Progenitor cell of endocrine pancreas (in vitro differentiated cells): ENCODE measurements at regions not wholly inside any gene's neighbourhood (a gene's known extent, or its start where the extent isn't known, plus 50 kb on each side); places are given as distances from the start of the nearest gene placed in this dataset.

Source experiments
- DNase-seq: peaks from one replicate; pipeline ENCODE4 v3.0.0; 2021; ENCODE audit warnings: low spot score; ENCODE audit not compliant: unreplicated experiment
- H3K27ac Mint-ChIP-seq: 2 replicates; pipeline ENCODE4 v1.8.0; 2021; ENCODE audit warnings: mild to moderate bottlenecking, moderate library complexity, mixed read lengths
- H3K27me3 Mint-ChIP-seq: 2 replicates; pipeline ENCODE4 v1.8.0; 2021; ENCODE audit warnings: mixed read lengths
- H3K36me3 Mint-ChIP-seq: 2 replicates; pipeline ENCODE4 v1.8.0; 2022; ENCODE audit warnings: mixed read lengths; ENCODE audit not compliant: insufficient read depth
- H3K4me1 Mint-ChIP-seq: 2 replicates; pipeline ENCODE4 v1.8.0; 2021; ENCODE audit warnings: low read depth, mixed read lengths
- H3K4me3 Mint-ChIP-seq: 2 replicates; pipeline ENCODE4 v1.8.0; 2021; ENCODE audit warnings: low read depth, mild to moderate bottlenecking, moderate library complexity, mixed read lengths
- H3K9me3 Mint-ChIP-seq: 2 replicates; pipeline ENCODE4 v1.8.0; 2021; ENCODE audit warnings: low read depth, mixed read lengths
- CTCF ChIP-seq: fragments of 200-600 bp; sonication (generic); IDR thresholded peaks from one replicate; pipeline ENCODE4 v1.5.0; 2021; ENCODE audit warnings: antibody characterized with exemption, mild to moderate bottlenecking; ENCODE audit not compliant: unreplicated experiment

GRCh38 chr12:91278126-91278525 is 95.5 kb upstream of the DCN start:
- Mint-ChIP-seq H3K36me3 (no peaks in the 10 kb centered on the region), H3K4me1 (peaks cover 11% of the 10 kb centered on the region), H3K9me3 (no peaks in the 10 kb centered on the region), H3K4me3 (no peak overlapping the region), H3K27me3 (no peaks in the 10 kb centered on the region), H3K27ac (no peak overlapping the region)
- no peak for DNase-seq
- TF ChIP-seq CTCF: no peak

- H3K27ac Mint-ChIP-seq: no peak overlapping the region
- H3K27me3 Mint-ChIP-seq: no peaks in the 10 kb centered on the region
- no peaks in the 10 kb centered on the region for H3K9me3 Mint-ChIP-seq
- peaks cover 11% of the 10 kb centered on the region for H3K4me1 Mint-ChIP-seq
- H3K36me3 Mint-ChIP-seq: no peaks in the 10 kb centered on the region
- no peak for TF ChIP-seq CTCF
- no peak overlapping the region for H3K4me3 Mint-ChIP-seq
- DNase-seq: no peak
Measured at GRCh38 chr12:91276509-91276908, 93.9 kb upstream of the DCN start.

- DNase-seq: no peak
- no peak overlapping the region for H3K4me3 Mint-ChIP-seq
- no peaks in the 10 kb centered on the region for H3K27me3 Mint-ChIP-seq
- no peaks in the 10 kb centered on the region for H3K9me3 Mint-ChIP-seq
- no peaks in the 10 kb centered on the region for H3K36me3 Mint-ChIP-seq
- no peak for TF ChIP-seq CTCF
- peaks cover 11% of the 10 kb centered on the region for H3K4me1 Mint-ChIP-seq
- H3K27ac Mint-ChIP-seq: peak overlapping the region; percentile 33
Measured at GRCh38 chr12:91275321-91275720, 92.7 kb upstream of the DCN start.

GRCh38 chr12:91274916-91275315 is 92.3 kb upstream of the DCN start:
- peaks cover 11% of the 10 kb centered on the region for H3K4me1 Mint-ChIP-seq
- no peaks in the 10 kb centered on the region for H3K36me3 Mint-ChIP-seq
- TF ChIP-seq CTCF: no peak
- no peak overlapping the region for H3K4me3 Mint-ChIP-seq
- H3K27me3 Mint-ChIP-seq: no peaks in the 10 kb centered on the region
- H3K27ac Mint-ChIP-seq: peak overlapping the region; percentile 33
- DNase-seq: no peak
- H3K9me3 Mint-ChIP-seq: no peaks in the 10 kb centered on the region

GRCh38 chr12:91273560-91273959 is 90.9 kb upstream of the DCN start:
- DNase-seq: no peak
- Mint-ChIP-seq H3K4me3 (no peak overlapping the region), H3K27ac (no peak overlapping the region), H3K4me1 (peaks cover 11% of the 10 kb centered on the region), H3K27me3 (no peaks in the 10 kb centered on the region), H3K9me3 (no peaks in the 10 kb centered on the region), H3K36me3 (no peaks in the 10 kb centered on the region)
- TF ChIP-seq CTCF: no peak
